GM03348 (cell line): ENCODE measurements at regions not wholly inside any gene's neighbourhood (a gene's known extent, or its start where the extent isn't known, plus 50 kb on each side); places are given as distances from the start of the nearest gene placed in this dataset.
"Not testable (repeated sequence)": the region's sequence is repeated elsewhere in the genome, so short reads cannot be mapped to it uniquely, and the experiment has no call there.

Experiments used
- DNase-seq: peaks from one replicate; pipeline ENCODE4 v3.0.0; 2012; ENCODE audit warnings: low spot score

GRCh38 chr5:99901972-99902371, 633.2 kb upstream of the FAM174A start:
- DNase-seq: no peak

- no peak for DNase-seq
Measured at GRCh38 chr5:99900302-99900852, 634.8 kb upstream of the FAM174A start.

GRCh38 chr5:99879791-99880511, 655.2 kb upstream of the FAM174A start:
- DNase-seq: no peak

DNA sequence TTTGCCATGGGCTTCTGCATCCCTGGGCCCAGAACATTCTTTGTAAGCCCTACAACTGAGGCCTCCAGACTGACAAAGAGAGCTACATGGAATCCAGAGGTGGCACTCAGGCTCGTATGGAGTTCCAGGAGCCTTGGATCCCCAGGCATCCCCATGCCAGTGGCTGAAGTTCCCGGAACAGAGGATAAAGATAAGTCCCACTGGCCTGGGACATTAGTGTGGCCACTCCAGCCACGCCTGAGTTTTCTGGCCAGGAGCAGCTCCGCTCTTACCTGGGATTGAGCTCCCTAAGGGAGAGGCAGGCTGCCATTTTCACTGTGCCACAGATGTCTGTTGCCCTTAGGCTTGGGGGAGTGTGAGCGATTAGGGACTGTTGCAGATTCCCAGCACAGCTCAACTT, 656.3 kb upstream of the FAM174A start:
- DNase-seq: no peak

- DNase-seq: no peak
Measured at GRCh38 chr5:99866740-99867139, 668.4 kb upstream of the FAM174A start.

DNA sequence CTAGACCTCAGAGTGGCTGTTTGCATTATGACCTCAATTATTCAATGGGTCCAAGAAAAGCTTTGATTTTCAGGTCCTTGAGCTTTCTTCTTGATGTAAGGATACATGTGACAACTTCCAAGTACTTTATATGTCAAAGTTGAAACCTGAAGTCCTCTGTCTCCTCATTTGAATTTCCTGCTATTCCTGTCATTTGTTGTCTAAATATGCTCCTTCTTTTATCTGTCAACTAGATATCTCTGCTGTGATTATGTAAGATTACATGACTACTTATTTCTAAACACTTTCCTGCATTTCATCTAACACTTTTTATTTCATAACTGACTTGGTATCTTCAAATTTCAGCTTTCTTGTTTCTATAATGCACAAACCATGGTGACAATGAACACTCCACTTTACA, 670.0 kb upstream of the FAM174A start:
- DNase-seq: no peak

DNA sequence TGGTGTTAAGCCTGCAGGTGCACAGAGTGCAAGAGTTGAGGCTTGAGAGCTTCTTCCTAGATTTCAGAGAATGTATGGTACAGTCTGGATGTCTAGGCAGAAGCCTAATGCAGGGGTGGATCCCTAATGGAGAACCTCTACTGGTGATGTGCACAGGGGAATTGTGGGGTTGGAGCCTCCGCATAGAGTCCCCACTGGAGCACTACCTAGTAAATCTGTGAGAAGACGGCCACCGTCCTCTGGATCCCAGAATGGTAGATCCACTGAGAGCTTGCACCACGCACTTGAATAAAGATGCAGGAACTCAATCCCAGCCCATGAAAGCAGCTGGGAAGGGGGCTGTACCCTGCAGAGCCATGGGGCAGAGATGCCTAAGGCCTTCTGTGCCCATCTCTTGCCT, 699.4 kb upstream of the FAM174A start:
- DNase-seq: no peak

- DNase-seq: no peak
Measured at GRCh38 chr5:99827136-99827535, 708.0 kb upstream of the FAM174A start.

GRCh38 chr5:99817796-99818195, 717.4 kb upstream of the FAM174A start:
- no peak for DNase-seq

GRCh38 chr5:99814321-99815063, 720.7 kb upstream of the FAM174A start:
- no peak for DNase-seq

DNA sequence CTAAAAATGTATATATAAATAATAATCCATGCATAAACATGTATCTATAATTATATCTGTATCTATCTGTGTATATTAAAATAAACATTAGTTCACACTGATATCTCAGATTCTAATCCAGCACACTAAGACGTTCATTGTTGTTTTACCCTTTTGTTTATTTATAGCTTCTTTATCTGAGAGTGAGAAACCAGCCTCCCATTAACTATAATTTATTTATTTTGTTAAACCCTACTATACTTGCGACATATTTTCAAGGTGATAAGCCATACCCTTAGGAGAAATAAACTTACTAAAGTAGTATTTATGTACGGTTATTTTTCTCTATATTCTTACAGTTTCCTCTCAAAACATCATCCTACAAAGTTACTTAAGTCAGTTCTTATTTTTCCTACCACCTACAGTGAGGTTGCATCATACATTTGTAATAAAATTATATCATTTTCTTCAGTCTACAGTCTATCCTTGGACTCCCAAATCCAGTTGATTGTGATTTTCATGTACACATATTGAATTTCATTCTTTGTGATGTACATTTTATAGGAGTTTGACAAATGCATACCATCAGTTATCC, 726.4 kb upstream of the FAM174A start:
- DNase-seq: no peak

GRCh38 chr5:99807346-99807745, 727.8 kb upstream of the FAM174A start:
- DNase-seq: no peak

- no peak for DNase-seq
Measured at GRCh38 chr5:99795031-99795430, 740.1 kb upstream of the FAM174A start.

DNA sequence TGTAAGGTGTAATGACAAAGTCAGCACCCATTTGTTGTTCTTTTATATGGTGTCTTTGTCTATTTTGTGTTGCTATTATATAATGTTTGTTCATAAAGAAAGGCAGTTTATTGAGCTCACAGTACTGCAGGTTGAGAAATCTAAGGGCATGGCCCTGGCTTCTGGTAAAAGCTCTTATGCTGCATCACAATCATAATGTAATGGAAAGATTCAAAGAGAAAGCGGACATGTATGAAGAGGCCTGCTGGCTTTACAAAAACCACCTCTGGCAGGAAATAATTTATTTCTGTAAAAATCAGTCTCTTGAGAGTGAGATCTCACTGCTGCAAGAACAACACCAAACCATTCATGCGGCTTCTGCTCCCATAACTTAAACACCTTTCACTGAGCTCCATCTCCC, 746.7 kb upstream of the FAM174A start:
- no peak for DNase-seq

DNA sequence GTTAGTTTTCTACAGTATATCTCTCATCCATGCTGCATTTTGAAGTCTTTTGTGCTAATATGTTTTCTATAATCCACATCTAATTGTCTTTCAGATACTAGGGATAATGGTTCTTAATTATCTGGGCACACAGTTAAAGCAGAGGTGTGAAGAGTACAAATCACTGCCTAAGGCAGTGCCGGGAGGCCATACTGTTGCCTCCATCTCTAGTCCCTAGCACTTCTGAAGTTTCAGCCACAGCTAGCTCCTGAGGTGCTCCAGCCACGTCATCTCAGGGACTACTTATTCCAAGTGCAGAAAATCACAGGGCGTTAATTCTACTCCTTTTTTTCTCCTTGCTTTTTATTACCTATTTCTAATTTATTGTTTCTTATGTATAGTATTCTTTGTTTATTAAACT, 760.0 kb upstream of the FAM174A start:
- DNase-seq: no peak

DNA sequence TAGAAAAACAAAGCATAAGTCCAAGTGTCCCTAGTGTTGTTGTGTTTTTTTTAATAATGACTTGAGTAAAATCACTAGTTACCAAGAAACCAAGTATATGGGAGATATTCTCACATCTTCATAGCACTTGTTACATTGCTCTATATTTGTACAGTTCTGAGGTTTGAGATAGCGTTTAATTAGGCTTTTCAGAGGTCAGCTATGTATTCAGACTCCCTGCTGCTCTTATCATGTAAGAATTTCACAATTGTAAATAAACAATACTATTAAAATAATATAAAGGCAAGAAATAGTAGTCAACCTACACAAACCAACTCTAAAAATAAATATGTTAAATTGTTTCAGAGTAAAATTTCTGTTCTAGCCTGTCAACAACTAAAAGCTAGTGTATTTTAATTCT, 761.9 kb upstream of the FAM174A start:
- no peak for DNase-seq

DNA sequence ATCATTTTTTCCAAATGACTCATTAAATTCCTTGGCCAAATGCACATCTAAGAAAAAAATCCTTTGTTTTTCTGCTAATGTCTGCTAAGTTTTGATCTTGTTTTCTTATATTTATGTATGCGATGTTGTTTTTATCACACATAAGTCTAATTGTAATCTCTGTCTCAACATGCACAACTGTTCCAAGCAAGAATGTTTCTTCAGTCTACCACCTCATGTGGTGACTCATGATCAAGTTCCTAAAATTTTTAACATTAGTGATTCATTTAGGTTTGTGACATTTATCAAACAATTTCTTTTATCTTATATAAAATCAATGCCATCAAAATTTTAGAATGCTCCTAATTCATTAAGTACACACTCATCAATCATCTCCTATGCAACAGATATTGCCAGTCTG, 763.9 kb upstream of the FAM174A start:
- DNase-seq: no peak

DNA sequence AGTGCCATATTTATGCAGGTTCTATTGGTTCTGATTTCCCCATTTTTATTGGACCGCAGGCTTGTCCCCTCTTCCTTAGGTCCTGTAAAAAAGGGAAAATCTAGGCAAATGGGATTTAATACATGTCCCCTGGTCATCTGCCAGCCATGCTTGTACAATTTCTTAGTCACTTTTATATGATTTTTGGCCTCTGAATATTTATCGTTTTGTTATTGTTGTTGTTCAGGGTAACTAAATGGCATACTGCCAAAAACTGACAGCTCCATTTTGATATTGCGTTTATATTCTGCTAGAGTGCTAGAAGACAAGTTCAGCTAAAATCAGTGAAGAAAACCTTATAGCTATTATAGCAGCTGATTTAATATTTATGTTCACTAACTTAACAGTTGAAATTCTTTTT, 770.2 kb upstream of the FAM174A start:
- DNase-seq: no peak

DNA sequence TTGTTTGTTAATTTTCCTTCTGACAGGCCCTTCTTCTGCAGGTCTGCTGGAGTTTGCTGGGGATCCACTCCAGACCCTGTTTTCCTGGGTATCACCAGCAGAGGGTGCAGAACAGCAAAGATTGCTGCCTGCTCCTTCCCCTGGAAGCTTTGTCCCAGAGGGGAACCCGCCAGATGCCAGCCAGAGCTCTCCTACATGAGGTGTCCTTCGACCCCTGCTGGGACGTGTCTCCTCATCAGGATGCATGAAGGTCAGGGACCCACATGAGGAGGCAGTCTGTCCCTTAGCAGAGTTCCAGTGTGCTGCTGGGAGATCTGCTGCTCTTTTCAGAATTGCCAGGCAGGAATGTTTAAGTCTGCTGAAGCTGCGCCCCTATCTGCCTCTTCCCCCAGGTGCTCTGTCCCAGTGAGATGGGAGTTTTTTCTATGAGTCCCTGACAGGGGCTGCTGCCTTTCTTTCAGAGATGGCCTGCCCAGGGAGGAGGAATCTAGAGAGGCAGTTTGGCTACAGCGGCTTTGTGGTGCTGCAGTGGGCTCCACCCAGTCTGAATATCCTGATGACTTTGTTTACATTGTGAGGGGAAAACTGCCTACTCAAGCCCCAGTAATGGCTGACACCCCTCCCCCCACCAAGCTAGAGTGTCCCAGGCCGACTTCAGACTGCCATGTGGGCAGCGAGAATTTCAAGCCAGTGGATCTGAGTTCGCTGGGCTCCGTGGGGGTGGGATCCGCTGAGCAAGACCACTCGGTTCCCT, 772.0 kb upstream of the FAM174A start:
- no peak for DNase-seq

GRCh38 chr5:99747342-99747741, 787.8 kb upstream of the FAM174A start:
- DNase-seq: no peak

GRCh38 chr5:99733146-99733545, 802.0 kb upstream of the FAM174A start:
- not testable (repeated sequence) for DNase-seq

DNA sequence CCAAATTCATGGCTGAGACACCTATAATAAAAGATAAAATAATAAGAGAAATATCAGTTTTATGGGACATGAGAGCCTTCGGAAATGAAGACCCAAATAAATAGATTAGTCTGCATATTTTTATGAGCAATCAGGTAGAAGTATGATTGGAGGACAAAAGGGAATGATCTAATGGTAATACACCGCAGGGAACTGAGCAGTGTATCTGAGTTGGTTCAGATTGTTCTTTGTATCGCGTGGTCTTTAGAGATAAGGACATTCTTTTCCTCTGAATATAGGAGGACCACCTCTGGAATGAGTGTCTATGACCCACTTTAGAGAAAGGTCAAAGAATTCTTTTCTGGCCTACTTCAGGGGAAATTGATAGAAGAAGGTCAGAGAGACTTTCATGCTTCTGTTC, 801.8 kb upstream of the CHD1 start:
- not testable (repeated sequence) for DNase-seq
